HG02870 (cell line): ENCODE measurements at regions not wholly inside any gene's neighbourhood (a gene's known extent, or its start where the extent isn't known, plus 50 kb on each side); places are given as distances from the start of the nearest gene placed in this dataset.
"Not testable (repeated sequence)": the region's sequence is repeated elsewhere in the genome, so short reads cannot be mapped to it uniquely, and the experiment has no call there.

Source experiments
- ATAC-seq: cut with Tn5 transposase; IDR thresholded peaks from one replicate; pipeline ENCODE4 v1.9.1; 2021; ENCODE audit warnings: mild to moderate bottlenecking, moderate library complexity; ENCODE audit not compliant: unreplicated experiment

GRCh38 chr9:90107726-90108655 is 503.2 kb downstream of the GADD45G start:
- no peak for ATAC-seq

- no peak for ATAC-seq
These were observed 508.0 kb downstream of the GADD45G start for GRCh38 chr9:90112788-90113187.

- no peak for ATAC-seq
These were observed 510.0 kb downstream of the GADD45G start for GRCh38 chr9:90114641-90115425.

- no peak for ATAC-seq
These were observed 517.0 kb downstream of the GADD45G start for GRCh38 chr9:90121762-90122161.

- no peak for ATAC-seq
These were observed 517.7 kb downstream of the DIRAS2 start for GRCh38 chr9:90124961-90125360.

- ATAC-seq = no peak
These were observed 514.7 kb downstream of the DIRAS2 start for GRCh38 chr9:90127923-90128322.

GRCh38 chr9:90128587-90129190 is 513.9 kb downstream of the DIRAS2 start:
- ATAC-seq = no peak

GRCh38 chr9:90129446-90129845 is 513.2 kb downstream of the DIRAS2 start:
- no peak for ATAC-seq

- no peak for ATAC-seq
These were observed 511.1 kb downstream of the DIRAS2 start for GRCh38 chr9:90131568-90131967.

GRCh38 chr9:90132866-90133265 is 509.8 kb downstream of the DIRAS2 start:
- no peak for ATAC-seq

GRCh38 chr9:90137801-90138200 is 504.8 kb downstream of the DIRAS2 start:
- ATAC-seq = no peak

- no peak for ATAC-seq
These were observed 502.3 kb downstream of the DIRAS2 start for GRCh38 chr9:90140131-90140818.

- no peak for ATAC-seq
These were observed 500.9 kb downstream of the DIRAS2 start for GRCh38 chr9:90141723-90142122.

- no peak for ATAC-seq
These were observed 500.0 kb downstream of the DIRAS2 start for GRCh38 chr9:90142580-90142979.

GRCh38 chr9:90147426-90147825 is 495.2 kb downstream of the DIRAS2 start:
- ATAC-seq = no peak

GRCh38 chr9:90156318-90156717 is 486.3 kb downstream of the DIRAS2 start:
- ATAC-seq = no peak

- ATAC-seq = no peak
These were observed 480.3 kb downstream of the DIRAS2 start for GRCh38 chr9:90162326-90162725.

GRCh38 chr9:90162819-90163218 is 479.8 kb downstream of the DIRAS2 start:
- no peak for ATAC-seq

GRCh38 chr9:90165281-90165680 is 477.3 kb downstream of the DIRAS2 start:
- no peak for ATAC-seq

GRCh38 chr9:90166374-90166773 is 476.2 kb downstream of the DIRAS2 start:
- ATAC-seq = not testable (repeated sequence)

GRCh38 chr9:90167914-90168313 is 474.7 kb downstream of the DIRAS2 start:
- no peak for ATAC-seq
